HG02759 (cell line): ENCODE measurements at regions not wholly inside any gene's neighbourhood (a gene's known extent, or its start where the extent isn't known, plus 50 kb on each side); places are given as distances from the start of the nearest gene placed in this dataset.
"Not testable (repeated sequence)": the region's sequence is repeated elsewhere in the genome, so short reads cannot be mapped to it uniquely, and the experiment has no call there.

Experiments used
- ATAC-seq: cut with Tn5 transposase; IDR thresholded peaks from one replicate; pipeline ENCODE4 v1.9.1; 2021; ENCODE audit warnings: mild to moderate bottlenecking, moderate library complexity; ENCODE audit not compliant: unreplicated experiment

GRCh38 chr15:69597061-69597592 lies 144.5 kb downstream of the RPLP1 start:
- no peak for ATAC-seq

DNA sequence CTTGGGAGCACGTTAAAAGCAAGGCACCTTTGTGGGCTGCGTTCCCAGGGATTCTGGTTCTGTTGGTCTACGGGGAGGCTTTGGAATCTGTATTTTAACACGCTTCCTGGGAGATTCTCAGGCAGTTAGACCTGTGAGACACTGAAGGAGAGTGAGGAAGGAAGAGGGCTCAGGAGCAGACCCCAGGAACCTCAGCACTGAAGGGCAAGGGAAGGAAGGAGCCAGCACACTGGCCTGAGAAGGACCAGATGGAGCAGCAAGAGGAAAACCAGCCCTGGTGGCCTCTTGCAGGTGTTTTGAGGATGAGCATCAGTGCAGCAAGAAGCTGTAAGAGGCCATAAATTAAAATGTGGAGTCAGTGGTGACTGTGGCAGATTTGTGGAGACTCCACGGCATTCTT lies 146.7 kb downstream of the RPLP1 start:
- ATAC-seq = no peak

- no peak for ATAC-seq
Observed at GRCh38 chr15:69600556-69601085, 148.0 kb downstream of the RPLP1 start.

- no peak for ATAC-seq
Observed at GRCh38 chr15:69601711-69602504, 149.3 kb downstream of the RPLP1 start.

DNA sequence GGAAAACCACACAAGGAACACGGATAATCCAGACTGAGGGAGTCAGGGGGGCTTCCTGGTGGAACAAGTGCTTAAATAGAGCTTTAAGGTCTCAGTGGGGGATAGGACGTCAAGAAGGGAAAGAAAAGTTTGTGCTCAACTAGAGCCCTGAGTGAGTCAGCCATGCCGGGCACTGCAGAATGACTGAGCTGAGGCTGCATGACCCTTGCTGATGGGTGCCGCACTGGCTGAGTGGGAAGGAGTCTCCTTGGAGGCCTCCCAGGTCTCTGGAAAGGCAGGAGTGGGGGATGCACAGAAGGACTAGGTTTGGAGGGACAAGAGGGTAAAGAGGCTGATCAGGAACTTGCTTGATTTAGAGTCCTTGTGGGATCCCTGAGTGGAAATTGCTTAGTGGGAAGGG lies 150.3 kb downstream of the RPLP1 start:
- no peak for ATAC-seq

- ATAC-seq = no peak
Observed at GRCh38 chr15:69603369-69604071, 150.9 kb downstream of the RPLP1 start.

DNA sequence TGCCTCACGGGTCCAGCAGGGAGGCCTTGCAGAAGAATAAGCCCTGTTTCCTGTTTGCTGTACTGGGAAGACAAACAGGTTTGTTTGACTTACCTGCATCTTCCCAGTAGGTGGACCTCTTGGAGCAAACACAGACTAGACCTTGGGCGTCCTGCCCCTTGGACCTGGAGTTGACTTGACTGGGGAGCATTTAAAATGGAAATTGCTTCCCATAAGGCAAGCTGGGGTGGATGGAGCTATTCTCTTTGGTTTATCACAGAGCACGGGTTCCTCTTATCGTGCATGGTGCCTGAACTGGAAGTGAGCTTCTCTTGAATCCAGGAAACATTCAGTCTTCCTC lies 151.4 kb downstream of the RPLP1 start:
- no peak for ATAC-seq

DNA sequence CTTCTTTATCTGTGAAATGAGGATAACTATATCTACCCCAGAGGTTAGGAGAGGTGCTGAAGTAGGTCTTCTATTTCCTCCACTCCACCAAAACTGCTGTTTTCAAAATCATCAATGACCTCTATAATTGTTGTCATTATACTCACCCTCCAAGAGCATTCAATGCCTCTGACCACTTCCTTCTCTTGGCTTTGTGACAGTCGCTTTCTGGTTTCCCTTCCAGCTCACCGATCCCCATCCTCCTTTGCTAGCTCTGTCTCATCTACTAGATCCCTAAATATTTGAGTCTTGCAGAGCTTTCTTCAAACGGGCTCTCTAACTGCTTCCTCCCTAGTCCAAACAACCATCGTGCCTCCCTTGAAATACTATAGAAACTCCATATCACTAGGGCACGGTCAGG lies 153.5 kb downstream of the RPLP1 start:
- ATAC-seq = no peak

DNA sequence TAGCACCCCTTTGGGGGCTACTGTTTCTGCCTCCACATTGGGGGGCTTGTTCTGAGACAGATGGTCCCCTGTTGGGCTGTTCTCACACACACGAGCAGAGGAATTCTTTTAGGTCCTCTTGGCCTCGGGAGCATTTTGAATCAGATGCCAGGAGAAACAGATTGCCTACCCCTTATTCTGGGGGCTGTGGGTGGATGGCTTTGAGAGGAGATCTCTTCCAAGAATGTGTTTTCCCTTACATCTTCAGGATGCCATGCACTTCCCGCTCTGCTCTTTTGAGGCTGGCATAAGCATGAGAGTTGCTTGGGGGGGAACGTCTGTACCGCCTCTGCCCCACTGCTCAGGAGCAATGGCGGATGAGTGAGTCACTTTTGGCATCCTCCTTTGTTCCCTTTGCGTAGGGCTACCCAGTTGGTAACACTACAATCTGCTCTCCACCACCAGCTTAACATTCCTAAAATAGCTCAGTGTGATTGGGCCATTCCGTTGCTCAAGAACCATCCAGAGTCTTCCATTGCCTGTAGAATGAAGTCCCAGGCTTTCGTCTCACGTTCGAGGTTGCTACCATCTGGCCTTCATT lies 154.4 kb downstream of the RPLP1 start:
- no peak for ATAC-seq

DNA sequence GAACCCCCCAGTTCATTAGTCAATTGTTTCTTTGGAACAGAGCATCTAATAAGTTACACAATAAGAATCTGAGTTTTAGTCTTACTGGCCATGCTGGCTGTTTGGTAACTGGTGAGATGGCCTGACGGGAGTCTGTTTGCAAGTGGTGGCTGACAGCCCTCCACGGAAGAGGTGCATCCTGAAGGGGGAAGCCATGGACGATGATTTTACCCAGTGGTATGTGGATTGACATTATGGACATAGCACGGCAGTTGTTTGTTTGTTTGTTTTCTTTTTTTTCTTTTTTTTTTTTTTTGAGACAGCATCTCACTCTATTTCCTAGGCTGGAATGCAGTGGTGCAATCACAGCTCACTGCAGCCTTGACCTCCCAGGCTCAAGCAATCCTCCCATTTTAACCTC lies 156.0 kb downstream of the RPLP1 start:
- no peak for ATAC-seq

- no peak for ATAC-seq
Observed at GRCh38 chr15:69609176-69609575, 156.6 kb downstream of the RPLP1 start.

- no peak for ATAC-seq
Observed at GRCh38 chr15:69609776-69610175, 157.2 kb downstream of the RPLP1 start.

DNA sequence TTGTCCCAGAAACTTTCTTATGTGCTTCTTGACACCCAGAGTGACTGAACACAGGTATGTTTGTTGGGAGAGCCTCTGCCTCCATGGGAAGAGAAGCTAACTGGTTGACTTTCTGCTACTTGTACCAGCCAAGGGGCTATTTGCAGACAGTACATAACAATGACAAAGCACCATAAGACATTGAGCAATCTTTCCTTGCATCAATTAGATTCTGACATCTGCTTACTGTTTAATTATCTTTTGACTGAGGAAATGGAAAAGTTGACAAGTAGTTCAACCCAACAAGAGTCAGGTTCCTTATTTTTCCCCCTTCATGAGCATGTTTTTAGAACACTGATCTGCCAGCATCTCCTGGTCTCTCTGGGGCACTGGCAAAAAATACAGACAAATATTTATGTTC lies 157.7 kb downstream of the RPLP1 start:
- no peak for ATAC-seq

GRCh38 chr15:69610858-69611257 lies 158.2 kb downstream of the RPLP1 start:
- ATAC-seq = no peak

DNA sequence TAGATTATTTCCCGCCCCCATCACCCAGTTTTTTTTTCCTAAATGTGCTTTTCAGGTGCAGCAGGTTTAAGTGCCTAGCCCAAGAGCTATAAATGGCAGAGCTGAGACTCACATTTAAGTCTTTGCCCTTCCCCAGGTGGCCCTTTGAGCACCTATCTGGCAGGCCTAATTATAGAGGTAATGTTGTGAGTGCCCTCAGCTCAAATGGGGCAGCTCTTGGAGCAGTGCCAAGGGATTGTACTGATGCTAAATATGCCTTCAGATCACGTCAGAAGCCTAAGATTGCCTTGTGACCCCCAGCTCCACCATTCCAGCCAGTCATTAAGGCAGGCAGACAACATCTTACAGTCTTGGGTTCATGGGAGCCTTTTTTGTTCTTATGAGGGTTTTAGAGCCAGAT lies 159.5 kb downstream of the RPLP1 start:
- no peak for ATAC-seq

DNA sequence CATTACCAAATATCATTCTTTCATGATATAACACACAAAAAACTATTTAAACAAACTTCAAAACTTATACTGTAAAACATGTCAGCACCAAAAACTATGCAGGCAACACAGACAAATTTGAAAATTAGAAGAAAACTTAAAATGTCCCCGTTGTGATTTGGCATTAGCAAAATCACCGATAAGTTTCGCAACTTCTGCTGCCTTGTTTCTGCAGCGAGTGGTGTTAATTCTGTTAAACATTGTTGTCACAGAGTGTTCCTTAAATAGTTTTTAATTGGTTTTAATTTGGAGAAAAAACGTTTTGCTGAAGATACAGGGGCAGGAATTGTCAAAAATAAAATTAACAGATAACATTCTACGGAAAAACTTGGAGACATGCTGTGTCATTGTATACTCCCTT lies 160.6 kb downstream of the RPLP1 start:
- ATAC-seq = no peak

- ATAC-seq = no peak
Observed at GRCh38 chr15:69613988-69614387, 161.4 kb downstream of the RPLP1 start.

- ATAC-seq = no peak
Observed at GRCh38 chr15:69615736-69616135, 163.1 kb downstream of the RPLP1 start.

- ATAC-seq = no peak
Observed at GRCh38 chr15:69616558-69616957, 163.9 kb downstream of the RPLP1 start.

DNA sequence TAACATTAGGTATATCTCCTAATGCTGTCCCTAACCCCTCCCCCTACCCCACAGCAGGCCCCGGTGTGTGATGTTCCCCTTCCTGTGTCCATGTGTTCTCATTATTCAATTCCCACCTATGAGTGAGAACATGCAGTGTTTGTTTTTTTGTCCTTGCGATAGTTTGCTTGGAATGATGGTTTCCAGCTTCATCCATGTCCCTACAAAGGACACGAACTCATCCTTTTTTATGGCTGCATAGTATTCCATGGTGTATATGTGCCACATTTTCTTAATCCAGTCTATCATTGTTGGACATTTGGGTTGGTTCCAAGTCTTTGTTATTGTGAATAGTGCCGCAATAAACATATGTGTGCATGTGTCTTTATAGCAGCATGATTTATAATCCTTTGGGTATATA lies 164.5 kb downstream of the RPLP1 start:
- not testable (repeated sequence) for ATAC-seq

DNA sequence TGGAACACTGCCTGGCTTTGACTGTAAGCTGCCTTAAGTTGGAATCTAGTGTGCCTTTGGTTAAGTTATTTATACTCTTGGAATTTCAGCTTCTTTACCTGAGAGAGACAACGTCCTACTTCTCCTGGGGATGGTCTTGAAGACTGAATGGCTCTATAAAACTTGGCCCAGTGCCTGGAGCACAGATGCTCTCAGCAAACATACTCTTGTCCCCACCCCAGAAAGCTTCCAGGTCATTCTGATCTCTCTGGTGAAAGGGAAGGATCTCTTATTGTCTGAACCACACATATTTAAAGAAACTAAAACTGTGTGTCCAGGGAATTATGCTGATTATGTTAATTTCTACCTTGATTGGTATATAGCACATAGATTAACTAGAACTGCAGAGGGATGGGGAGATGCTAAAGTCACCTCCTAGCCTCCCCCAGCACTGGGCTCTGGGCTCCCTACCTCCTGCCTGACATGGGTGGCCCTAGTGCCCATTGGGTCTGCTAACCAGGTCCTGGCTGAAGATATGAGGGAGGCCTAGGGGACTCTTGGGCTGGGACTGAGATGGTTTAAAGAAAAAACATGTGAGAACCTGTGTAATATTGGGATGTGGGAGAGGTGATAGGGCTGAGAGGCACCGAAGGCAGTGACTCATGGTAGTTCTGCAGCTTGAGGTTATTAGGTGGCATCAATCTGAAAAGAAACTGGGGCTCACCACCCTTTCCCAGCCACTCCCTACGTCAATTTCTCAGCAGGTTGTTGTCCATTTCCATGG lies 171.0 kb downstream of the RPLP1 start:
- ATAC-seq = no peak
